Spinal cord (tissue), 1 donor: ENCODE measurements at regions not wholly inside any gene's neighbourhood (a gene's known extent, or its start where the extent isn't known, plus 50 kb on each side); places are given as distances from the start of the nearest gene placed in this dataset. TPM values are rescaled to one million over a fixed set of nuclear protein-coding genes. Genes with fewer than 3 reads are reported as not detected.

Experiments used
- small RNA-seq: library from RNA; depleted of rRNA; stranded (forward); fragments of <200 nt; gene quantifications from one replicate; pipeline ENCODE3, GENCODE V24; 2014; ENCODE audit warnings: low replicate concordance

Small RNAs in the stretch of these regions (small RNA-seq; reads per million reads assigned to genes)
- gene MTND3P1 (not detected), gene RF00049 (not detected)
